22Rv1 (cell line): ENCODE measurements at regions not wholly inside any gene's neighbourhood (a gene's known extent, or its start where the extent isn't known, plus 50 kb on each side); places are given as distances from the start of the nearest gene placed in this dataset.
"Not testable (repeated sequence)": the region's sequence is repeated elsewhere in the genome, so short reads cannot be mapped to it uniquely, and the experiment has no call there.

Source experiments
- H3K27ac ChIP-seq: fragments of 450-650 bp; 2 replicates; pipeline ENCODE4 v1.5.1; 2017
- ZFX ChIP-seq: fragments of 450-650 bp; IDR thresholded peaks from 2 replicates; pipeline ENCODE4 v1.6.1; 2017; ENCODE audit warnings: antibody characterized with exemption, borderline replicate concordance
- TF ChIP-seq, protein P1 (sequence below): fragments of 450-650 bp; IDR thresholded peaks from 2 replicates; pipeline ENCODE4 v1.5.1; 2017; ENCODE audit warnings: mild to moderate bottlenecking

DNA sequence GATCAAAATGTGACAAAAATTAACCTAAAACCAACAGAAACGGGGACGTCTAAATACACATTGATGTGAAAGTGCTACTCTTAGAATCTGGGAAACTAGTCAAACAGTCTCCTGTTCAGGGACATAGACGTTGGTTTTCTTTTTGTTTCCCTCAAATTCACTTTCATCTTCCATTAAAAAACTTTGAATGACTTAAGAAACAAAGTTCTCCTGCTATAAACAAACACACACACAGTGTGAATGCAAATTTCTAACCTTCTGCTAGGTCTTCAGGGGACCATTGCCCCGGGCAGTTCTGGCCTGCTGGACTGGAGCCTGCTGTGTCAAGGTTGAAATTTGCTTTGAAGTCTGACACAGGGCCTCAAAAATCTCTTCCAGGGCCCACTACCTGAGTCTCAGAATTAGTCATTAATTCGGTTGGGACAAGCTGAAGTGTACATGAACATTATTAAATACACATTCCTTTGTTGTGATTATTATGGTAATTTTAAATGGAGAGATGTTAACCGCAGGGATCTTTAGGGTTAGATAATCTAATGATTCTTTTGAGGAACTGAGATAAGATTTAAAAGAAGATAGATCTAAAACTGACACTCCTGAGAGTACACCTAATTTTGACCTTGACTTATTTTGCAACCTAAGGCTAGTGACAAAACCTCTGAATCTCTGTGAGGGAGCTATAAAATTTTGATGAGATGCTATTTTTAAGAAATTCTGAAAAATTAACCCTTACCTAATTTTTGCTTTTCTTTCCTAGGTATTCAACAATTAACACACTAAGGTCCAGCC, 1260.4 kb downstream of the ROBO1 start:
- TF ChIP-seq, protein P1, sequence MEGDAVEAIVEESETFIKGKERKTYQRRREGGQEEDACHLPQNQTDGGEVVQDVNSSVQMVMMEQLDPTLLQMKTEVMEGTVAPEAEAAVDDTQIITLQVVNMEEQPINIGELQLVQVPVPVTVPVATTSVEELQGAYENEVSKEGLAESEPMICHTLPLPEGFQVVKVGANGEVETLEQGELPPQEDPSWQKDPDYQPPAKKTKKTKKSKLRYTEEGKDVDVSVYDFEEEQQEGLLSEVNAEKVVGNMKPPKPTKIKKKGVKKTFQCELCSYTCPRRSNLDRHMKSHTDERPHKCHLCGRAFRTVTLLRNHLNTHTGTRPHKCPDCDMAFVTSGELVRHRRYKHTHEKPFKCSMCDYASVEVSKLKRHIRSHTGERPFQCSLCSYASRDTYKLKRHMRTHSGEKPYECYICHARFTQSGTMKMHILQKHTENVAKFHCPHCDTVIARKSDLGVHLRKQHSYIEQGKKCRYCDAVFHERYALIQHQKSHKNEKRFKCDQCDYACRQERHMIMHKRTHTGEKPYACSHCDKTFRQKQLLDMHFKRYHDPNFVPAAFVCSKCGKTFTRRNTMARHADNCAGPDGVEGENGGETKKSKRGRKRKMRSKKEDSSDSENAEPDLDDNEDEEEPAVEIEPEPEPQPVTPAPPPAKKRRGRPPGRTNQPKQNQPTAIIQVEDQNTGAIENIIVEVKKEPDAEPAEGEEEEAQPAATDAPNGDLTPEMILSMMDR, result no peak
- no peak for TF ChIP-seq ZFX
- H3K27ac ChIP-seq, result no peak overlapping the region

DNA sequence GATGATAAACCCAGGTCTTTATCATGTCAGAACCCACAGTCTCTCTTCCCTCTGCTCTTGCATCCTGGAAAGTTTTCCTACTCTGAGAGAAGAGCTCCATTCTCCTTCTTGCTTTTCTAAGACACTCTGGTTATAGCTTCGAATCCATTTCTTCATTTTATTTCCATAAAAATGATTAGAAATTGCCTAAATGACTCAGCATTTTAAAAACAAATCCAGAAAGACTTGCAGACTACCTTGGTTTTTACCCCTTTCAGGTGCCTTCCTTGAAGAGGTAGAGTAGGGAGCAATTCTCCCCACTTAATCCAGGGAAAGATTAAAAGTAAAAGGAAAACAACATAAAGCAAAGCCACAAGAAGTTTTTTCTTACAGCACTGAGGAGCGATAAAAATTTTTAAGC, 1256.0 kb downstream of the ROBO1 start:
- TF ChIP-seq, protein P1, result no peak
- no peak for TF ChIP-seq ZFX
- H3K27ac ChIP-seq, result no peak overlapping the region

DNA sequence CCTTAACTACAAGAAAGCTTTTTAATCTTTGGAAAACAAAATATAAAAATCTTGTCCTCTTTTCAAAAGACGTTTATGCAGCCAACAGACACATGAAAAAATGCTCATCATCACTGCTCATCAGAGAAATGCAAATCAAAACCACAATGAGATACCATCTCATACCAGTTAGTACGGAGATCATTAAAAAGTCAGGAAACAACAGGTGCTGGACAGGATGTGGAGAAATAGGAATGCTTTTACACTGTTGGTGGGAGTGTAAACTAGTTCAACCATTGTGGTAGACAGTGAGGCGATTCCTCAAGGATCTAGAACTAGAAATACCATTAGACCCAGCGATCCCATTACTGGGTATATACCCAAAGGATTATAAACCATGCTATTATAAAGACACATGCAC, 1255.0 kb downstream of the ROBO1 start:
- H3K27ac ChIP-seq, result not testable (repeated sequence)

DNA sequence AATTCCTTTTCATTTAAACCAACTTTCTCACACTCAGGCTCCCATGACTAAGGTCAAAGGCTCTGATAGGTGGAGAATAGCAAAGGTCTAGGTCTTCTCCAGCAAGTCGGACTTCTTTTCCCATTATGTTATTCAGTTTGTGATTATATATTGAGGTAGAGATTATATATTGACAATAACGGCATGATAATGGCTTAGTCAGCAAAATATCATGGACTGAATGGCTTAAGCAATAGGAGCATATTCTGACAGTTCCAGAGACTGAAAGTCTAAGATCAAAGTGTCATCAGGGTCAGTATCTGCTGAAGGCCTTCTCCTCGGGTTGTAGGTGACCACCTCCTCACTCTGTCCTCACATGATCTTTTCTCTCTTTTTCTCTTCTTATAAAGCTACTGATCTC, 1251.4 kb downstream of the ROBO1 start:
- TF ChIP-seq ZFX, result no peak
- TF ChIP-seq, protein P1, result no peak

DNA sequence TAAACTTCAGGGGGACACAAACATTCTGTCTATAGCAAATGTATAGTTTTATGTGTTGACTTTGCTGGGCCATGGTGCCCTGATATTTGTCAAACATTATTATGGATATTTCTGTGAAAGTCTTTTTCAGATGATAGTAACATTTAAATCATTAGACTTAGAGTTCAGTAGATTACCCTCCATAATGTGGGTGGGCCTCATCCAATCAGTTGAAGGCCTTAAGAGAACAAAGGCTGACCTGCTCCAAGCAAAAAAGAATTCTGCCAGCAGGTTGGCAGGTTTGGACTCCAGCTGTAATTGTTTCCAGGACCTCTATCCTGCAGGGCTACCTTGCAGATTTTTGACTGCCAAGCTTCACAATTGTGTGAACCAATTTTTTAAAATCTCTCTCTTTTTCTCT, 1250.9 kb downstream of the ROBO1 start:
- TF ChIP-seq, protein P1, result no peak
- TF ChIP-seq ZFX, result no peak
- no peak overlapping the region for H3K27ac ChIP-seq

More for the DNA sequence above, 1251.4 kb downstream of the ROBO1 start:
- no peak overlapping the region for H3K27ac ChIP-seq

DNA sequence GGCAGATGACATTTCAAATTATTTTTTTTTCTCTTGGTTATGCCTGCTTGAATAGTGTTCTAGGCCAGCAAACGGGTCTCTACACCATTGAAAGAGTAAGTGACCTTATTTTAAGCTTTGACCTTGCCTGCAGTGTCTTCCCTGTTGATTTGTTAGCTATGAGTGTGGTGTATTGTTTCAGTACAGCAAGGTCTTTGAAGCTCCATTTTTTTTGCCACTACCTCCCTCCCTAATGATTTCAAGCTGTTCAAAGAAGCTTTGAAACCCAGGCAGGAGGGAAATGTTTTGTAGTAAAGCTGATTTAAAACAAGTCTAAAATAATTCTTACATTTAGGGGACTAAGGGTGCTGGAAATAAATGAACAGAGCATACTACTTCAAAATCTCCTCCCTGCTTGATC, 1249.8 kb downstream of the ROBO1 start:
- H3K27ac ChIP-seq, result no peak overlapping the region
- no peak for TF ChIP-seq ZFX
- TF ChIP-seq, protein P1, result no peak

DNA sequence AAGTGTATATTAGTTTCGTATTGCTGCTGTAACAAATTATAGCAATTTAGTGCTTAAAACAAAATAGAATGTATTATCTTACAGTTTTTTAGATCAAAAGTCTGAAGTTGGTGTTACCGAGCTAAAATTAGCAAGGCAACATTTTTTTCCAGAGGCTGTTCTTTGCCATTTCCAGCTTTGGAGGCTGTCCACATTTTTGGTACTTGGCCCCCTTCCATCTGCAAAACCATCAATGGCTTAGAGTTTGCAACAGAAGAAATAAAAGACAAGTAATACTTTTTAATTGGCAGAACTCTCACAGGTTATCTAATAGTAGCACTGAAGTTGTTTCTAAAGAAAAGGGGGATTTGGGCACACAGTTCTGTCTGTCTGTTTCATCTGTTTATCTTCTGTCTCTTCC, 1248.5 kb downstream of the ROBO1 start:
- TF ChIP-seq, protein P1, result no peak
- TF ChIP-seq ZFX, result no peak
- H3K27ac ChIP-seq, result no peak overlapping the region

DNA sequence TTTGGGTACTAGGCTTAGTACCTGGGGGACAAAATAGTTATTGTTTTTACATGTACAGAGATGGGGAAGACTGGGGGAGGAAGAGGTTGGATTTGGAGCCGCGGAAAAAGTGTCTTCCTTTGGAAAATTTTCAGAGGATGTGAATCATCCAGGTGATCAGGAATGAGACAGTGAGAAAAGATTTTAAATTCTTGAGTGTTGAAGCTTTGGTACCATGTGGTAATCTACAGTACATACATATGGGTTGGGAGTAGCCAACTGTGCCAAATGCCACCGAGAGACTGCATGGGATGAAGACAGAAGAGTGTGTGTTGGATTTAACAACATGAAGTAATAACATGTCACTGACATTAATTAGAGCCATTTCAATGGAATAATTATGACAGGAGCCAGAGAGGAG, 1238.2 kb downstream of the ROBO1 start:
- TF ChIP-seq ZFX, result no peak
- TF ChIP-seq, protein P1, result no peak

More for the DNA sequence above, 1238.2 kb downstream of the ROBO1 start:
- no peak overlapping the region for H3K27ac ChIP-seq
